ENCODE measurements at regions not wholly inside any gene's neighbourhood (a gene's known extent, or its start where the extent isn't known, plus 50 kb on each side); places are given as distances from the start of the nearest gene placed in this dataset.

DNA sequence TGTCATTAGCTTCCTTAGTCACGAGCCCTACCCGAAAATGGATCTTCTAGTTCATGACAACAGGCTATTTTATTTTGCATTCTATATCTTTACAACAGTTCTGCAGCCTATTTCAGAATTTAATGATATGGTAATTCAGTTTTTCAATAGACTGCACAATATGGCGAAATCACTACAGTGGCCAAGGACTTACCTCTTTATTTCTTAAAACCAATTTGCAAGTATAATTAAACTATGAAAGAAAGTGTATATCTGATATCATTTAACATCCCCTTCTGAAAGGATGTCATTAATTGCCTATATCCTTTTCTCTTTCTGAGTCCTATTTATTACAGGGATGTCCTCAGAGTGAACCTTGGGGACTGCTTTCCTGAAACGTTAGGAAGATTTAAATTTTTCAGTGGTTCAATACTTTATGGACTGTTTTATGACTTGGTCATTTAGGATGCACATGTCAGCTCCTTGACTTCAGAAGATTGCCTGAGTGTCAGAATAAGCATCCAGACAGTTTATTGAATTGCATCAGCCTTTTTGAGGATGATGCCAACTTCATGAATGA, 190.8 kb upstream of the GEMIN8 start:
- Histone ChIP-seq H3K36me3 (ENCODE audit: insufficient read depth, low read length) (no peaks in the 10 kb centered on the region), H3K4me1 (ENCODE audit: insufficient read depth, low read length, severe bottlenecking) (no peaks in the 10 kb centered on the region), H3K79me2 (ENCODE audit: insufficient read depth, low read length) (no peaks in the 10 kb centered on the region), H3K27ac (ENCODE audit: low read depth, low read length, poor library complexity, severe bottlenecking) (no peak overlapping the region), H3K9me2 (ENCODE audit: low read depth, low read length) (no peaks in the 10 kb centered on the region), H3K4me2 (ENCODE audit: low read length) (no peak overlapping the region), H3F3A (ENCODE audit: insufficient read depth, low read length) (no peaks in the 10 kb centered on the region), H2AFZ (ENCODE audit: low read length) (no peak overlapping the region), H3K4me3 (ENCODE audit: low read depth, low read length, poor library complexity, severe bottlenecking) (no peak overlapping the region), H3K9me3 (ENCODE audit: low read length) (no peaks in the 10 kb centered on the region), H3K9ac (ENCODE audit: low read length) (no peak overlapping the region), H3K27me3 (ENCODE audit: insufficient read depth, low read length) (no peaks in the 10 kb centered on the region), H4K20me1 (ENCODE audit: insufficient read depth, low read length) (no peaks in the 10 kb centered on the region)
- TF ChIP-seq EZH2 (IDR thresholded peaks at IDR 0.05; ENCODE audit: borderline replicate concordance, low read length) (no peak), CTCF (IDR thresholded peaks at IDR 0.05; ENCODE audit: low read length) (no peak)

DNA sequence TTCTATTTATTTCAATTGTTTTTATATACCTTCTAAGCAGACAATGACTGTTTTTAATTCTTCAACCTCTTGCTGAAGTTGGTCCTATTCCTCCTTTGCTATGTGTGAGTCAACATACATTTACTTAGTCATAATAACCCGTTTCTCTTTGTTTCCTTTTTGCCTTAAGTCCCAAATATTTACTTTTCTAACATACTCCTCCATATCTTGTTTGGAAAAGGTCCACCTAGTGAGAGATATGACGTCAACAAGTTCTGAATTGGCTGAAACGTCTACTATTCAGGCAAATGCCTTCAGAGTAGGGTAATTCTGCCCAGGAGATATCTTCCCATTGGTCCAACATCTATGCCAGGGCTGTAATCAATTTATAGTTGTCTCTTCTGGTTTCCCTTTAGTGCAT, 179.3 kb upstream of the GEMIN8 start:
- no peaks in the 10 kb centered on the region for H3K27me3 ChIP-seq (ENCODE audit: insufficient read depth, low read length)
- H2AFZ ChIP-seq (ENCODE audit: low read length) = no peak overlapping the region

DNA sequence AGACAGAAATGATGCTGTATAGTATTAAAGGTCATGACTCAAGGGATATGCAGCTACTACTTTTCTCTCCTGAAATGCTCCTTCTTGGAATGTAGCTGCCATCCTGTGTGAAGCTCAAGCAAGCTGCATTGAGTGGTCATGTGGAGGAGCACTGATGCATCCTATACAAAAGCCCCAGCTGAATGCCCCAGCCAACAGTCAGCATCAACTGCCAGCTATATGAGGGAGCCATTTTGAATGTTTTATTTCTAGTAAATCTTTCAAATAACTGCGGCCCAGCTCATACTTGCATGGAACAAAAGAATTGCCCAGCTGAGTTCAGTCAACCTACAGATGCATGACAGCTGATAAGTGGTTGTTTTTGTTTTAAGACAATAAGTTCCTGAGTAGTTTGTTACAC, 165.0 kb upstream of the GEMIN8 start:
- H3K4me1 ChIP-seq (ENCODE audit: insufficient read depth, low read length, severe bottlenecking) = no peaks in the 10 kb centered on the region
- no peaks in the 10 kb centered on the region for H3K9me2 ChIP-seq (ENCODE audit: low read depth, low read length)
- TF ChIP-seq CTCF (IDR thresholded peaks at IDR 0.05; ENCODE audit: low read length) = no peak
- TF ChIP-seq EZH2 (IDR thresholded peaks at IDR 0.05; ENCODE audit: borderline replicate concordance, low read length) = no peak
- no peak overlapping the region for H3K4me2 ChIP-seq (ENCODE audit: low read length)
- H3F3A ChIP-seq (ENCODE audit: insufficient read depth, low read length) = no peaks in the 10 kb centered on the region
- no peak overlapping the region for H3K27ac ChIP-seq (ENCODE audit: low read depth, low read length, poor library complexity, severe bottlenecking)
- H3K9ac ChIP-seq (ENCODE audit: low read length) = no peak overlapping the region
- H2AFZ ChIP-seq (ENCODE audit: low read length) = no peak overlapping the region
- H3K9me3 ChIP-seq (ENCODE audit: low read length) = no peaks in the 10 kb centered on the region
- H3K36me3 ChIP-seq (ENCODE audit: insufficient read depth, low read length) = no peaks in the 10 kb centered on the region
- H3K79me2 ChIP-seq (ENCODE audit: insufficient read depth, low read length) = no peaks in the 10 kb centered on the region
- H3K4me3 ChIP-seq (ENCODE audit: low read depth, low read length, poor library complexity, severe bottlenecking) = no peak overlapping the region
- no peaks in the 10 kb centered on the region for H4K20me1 ChIP-seq (ENCODE audit: insufficient read depth, low read length)
- no peaks in the 10 kb centered on the region for H3K27me3 ChIP-seq (ENCODE audit: insufficient read depth, low read length)

More for the DNA sequence above, 179.3 kb upstream of the GEMIN8 start:
- H3K4me1 ChIP-seq (ENCODE audit: insufficient read depth, low read length, severe bottlenecking) = no peaks in the 10 kb centered on the region
- no peak overlapping the region for H3K27ac ChIP-seq (ENCODE audit: low read depth, low read length, poor library complexity, severe bottlenecking)
- H3K79me2 ChIP-seq (ENCODE audit: insufficient read depth, low read length) = no peaks in the 10 kb centered on the region
- H3K9me3 ChIP-seq (ENCODE audit: low read length) = no peaks in the 10 kb centered on the region
- no peak overlapping the region for H3K4me3 ChIP-seq (ENCODE audit: low read depth, low read length, poor library complexity, severe bottlenecking)
- no peaks in the 10 kb centered on the region for H3K9me2 ChIP-seq (ENCODE audit: low read depth, low read length)
- no peak overlapping the region for H3K9ac ChIP-seq (ENCODE audit: low read length)
- H3K36me3 ChIP-seq (ENCODE audit: insufficient read depth, low read length) = no peaks in the 10 kb centered on the region
- no peaks in the 10 kb centered on the region for H4K20me1 ChIP-seq (ENCODE audit: insufficient read depth, low read length)
- TF ChIP-seq EZH2 (IDR thresholded peaks at IDR 0.05; ENCODE audit: borderline replicate concordance, low read length) = no peak
- no peak overlapping the region for H3K4me2 ChIP-seq (ENCODE audit: low read length)
- no peaks in the 10 kb centered on the region for H3F3A ChIP-seq (ENCODE audit: insufficient read depth, low read length)

- Histone ChIP-seq H3K9me2 (ENCODE audit: low read depth, low read length) (no peaks in the 10 kb centered on the region), H3K4me3 (ENCODE audit: low read depth, low read length, poor library complexity, severe bottlenecking) (no peak overlapping the region), H3K4me1 (ENCODE audit: insufficient read depth, low read length, severe bottlenecking) (no peaks in the 10 kb centered on the region), H3F3A (ENCODE audit: insufficient read depth, low read length) (no peaks in the 10 kb centered on the region), H3K27me3 (ENCODE audit: insufficient read depth, low read length) (no peaks in the 10 kb centered on the region), H3K79me2 (ENCODE audit: insufficient read depth, low read length) (no peaks in the 10 kb centered on the region), H3K27ac (ENCODE audit: low read depth, low read length, poor library complexity, severe bottlenecking) (no peak overlapping the region), H2AFZ (ENCODE audit: low read length) (no peak overlapping the region), H3K36me3 (ENCODE audit: insufficient read depth, low read length) (no peaks in the 10 kb centered on the region), H4K20me1 (ENCODE audit: insufficient read depth, low read length) (no peaks in the 10 kb centered on the region), H3K4me2 (ENCODE audit: low read length) (no peak overlapping the region), H3K9me3 (ENCODE audit: low read length) (no peaks in the 10 kb centered on the region), H3K9ac (ENCODE audit: low read length) (no peak overlapping the region)
- TF ChIP-seq CTCF (IDR thresholded peaks at IDR 0.05; ENCODE audit: low read length) = no peak
- no peak for TF ChIP-seq EZH2 (IDR thresholded peaks at IDR 0.05; ENCODE audit: borderline replicate concordance, low read length)
Observed at GRCh38 chrX:14193547-14193946, 163.9 kb upstream of the GEMIN8 start.
